ENCODE measurements at regions not wholly inside any gene's neighbourhood (a gene's known extent, or its start where the extent isn't known, plus 50 kb on each side); places are given as distances from the start of the nearest gene placed in this dataset.

DNA sequence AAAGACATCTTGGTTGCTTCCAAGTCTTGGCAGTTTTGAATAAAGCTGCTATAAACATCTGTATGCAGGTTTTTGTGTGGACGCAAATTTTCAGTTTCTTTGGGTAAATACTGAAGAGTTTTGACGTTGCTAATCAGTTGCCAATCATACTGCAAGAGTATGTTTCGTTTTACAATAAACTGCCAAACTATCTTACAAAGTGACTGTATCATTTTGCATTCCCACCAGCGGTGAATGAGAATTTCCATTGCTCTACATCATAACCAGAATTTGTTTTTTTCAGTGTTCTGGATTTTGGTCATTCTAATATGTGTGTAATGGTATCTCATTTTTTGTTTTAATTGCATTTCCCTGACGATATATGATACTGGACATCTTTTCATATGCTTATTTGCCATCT is 190.8 kb upstream of the PARP11 start:
- Histone ChIP-seq H4K20me1 (ENCODE audit: control insufficient read depth, insufficient read depth) (no peaks in the 10 kb centered on the region), H3K79me2 (ENCODE audit: control insufficient read depth, insufficient read depth, low read length) (no peaks in the 10 kb centered on the region), H3K9ac (ENCODE audit: control insufficient read depth, insufficient read depth, low read length) (no peak overlapping the region), H3K36me3 (ENCODE audit: control insufficient read depth in 2 of 2, insufficient read depth in 2 of 2, low read length in 1 of 2) (no peaks in the 10 kb centered on the region), H3K4me1 (ENCODE audit: control insufficient read depth, insufficient read depth, low read length) (no peaks in the 10 kb centered on the region), H3K4me2 (ENCODE audit: control insufficient read depth, insufficient read depth) (no peak overlapping the region), H3K27ac (ENCODE audit: control insufficient read depth, insufficient read depth) (no peak overlapping the region), H3K9me3 (replicated peaks; ENCODE audit: control insufficient read depth, insufficient read depth, low read length) (no peaks in the 10 kb centered on the region), H3K27me3 (replicated peaks in 1 of 2; ENCODE audit: control insufficient read depth in 2 of 2, insufficient read depth in 2 of 2, low read length in 1 of 2) (no peaks in the 10 kb centered on the region), H2AFZ (ENCODE audit: control insufficient read depth, low read depth, low read length) (no peak overlapping the region), H3K4me3 (no peak overlapping the region)
- POLR2A ChIA-PET = no interaction called here
- CTCF ChIA-PET = no interaction called here
- no peak for ATAC-seq
- TF ChIP-seq STAT3 (IDR thresholded peaks at IDR 0.05; ENCODE audit: low read depth, low read length) = no peak
- TF ChIP-seq, protein P1, sequence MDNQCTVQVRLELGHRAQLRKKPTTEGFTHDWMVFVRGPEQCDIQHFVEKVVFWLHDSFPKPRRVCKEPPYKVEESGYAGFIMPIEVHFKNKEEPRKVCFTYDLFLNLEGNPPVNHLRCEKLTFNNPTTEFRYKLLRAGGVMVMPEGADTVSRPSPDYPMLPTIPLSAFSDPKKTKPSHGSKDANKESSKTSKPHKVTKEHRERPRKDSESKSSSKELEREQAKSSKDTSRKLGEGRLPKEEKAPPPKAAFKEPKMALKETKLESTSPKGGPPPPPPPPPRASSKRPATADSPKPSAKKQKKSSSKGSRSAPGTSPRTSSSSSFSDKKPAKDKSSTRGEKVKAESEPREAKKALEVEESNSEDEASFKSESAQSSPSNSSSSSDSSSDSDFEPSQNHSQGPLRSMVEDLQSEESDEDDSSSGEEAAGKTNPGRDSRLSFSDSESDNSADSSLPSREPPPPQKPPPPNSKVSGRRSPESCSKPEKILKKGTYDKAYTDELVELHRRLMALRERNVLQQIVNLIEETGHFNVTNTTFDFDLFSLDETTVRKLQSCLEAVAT (IDR thresholded peaks at IDR 0.05) = no peak
- no peak for TF ChIP-seq TAF1 (IDR thresholded peaks at IDR 0.05; ENCODE audit: borderline replicate concordance, low read depth, low read length)
- no peak for TF ChIP-seq EZH2 (IDR thresholded peaks at IDR 0.05; ENCODE audit: borderline replicate concordance, control insufficient read depth, low read depth, low read length)
- TF ChIP-seq, protein P2, sequence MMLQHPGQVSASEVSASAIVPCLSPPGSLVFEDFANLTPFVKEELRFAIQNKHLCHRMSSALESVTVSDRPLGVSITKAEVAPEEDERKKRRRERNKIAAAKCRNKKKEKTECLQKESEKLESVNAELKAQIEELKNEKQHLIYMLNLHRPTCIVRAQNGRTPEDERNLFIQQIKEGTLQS (IDR thresholded peaks at IDR 0.05; ENCODE audit: borderline replicate concordance, extremely low read depth, low read depth, low read length) = no peak
- no peak for TF ChIP-seq SREBF2 (IDR thresholded peaks at IDR 0.05; ENCODE audit: low read length)
- TF ChIP-seq HDAC6 (IDR thresholded peaks at IDR 0.05; ENCODE audit: unreplicated experiment) = no peak
- no peak for TF ChIP-seq POU2F2 (IDR thresholded peaks at IDR 0.05; ENCODE audit: borderline replicate concordance, low read depth, low read length)
- no peak for TF ChIP-seq SIX5 (IDR thresholded peaks at IDR 0.05; ENCODE audit: low read depth, low read length, severe bottlenecking)
- TF ChIP-seq, protein P3, sequence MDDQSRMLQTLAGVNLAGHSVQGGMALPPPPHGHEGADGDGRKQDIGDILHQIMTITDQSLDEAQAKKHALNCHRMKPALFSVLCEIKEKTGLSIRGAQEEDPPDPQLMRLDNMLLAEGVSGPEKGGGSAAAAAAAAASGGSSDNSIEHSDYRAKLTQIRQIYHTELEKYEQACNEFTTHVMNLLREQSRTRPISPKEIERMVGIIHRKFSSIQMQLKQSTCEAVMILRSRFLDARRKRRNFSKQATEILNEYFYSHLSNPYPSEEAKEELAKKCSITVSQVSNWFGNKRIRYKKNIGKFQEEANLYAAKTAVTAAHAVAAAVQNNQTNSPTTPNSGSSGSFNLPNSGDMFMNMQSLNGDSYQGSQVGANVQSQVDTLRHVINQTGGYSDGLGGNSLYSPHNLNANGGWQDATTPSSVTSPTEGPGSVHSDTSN (IDR thresholded peaks at IDR 0.05; ENCODE audit: insufficient replicate concordance, low read depth, low read length) = no peak
- TF ChIP-seq PML (IDR thresholded peaks at IDR 0.05; ENCODE audit: low read length) = no peak
- no peak for TF ChIP-seq NR2C1 (IDR thresholded peaks at IDR 0.05)
- no peak for TF ChIP-seq JUND (IDR thresholded peaks at IDR 0.05; ENCODE audit: low read depth, low read length)
- TF ChIP-seq SMAD5 (IDR thresholded peaks at IDR 0.05; ENCODE audit: low read depth) = no peak
- TF ChIP-seq, protein P4, sequence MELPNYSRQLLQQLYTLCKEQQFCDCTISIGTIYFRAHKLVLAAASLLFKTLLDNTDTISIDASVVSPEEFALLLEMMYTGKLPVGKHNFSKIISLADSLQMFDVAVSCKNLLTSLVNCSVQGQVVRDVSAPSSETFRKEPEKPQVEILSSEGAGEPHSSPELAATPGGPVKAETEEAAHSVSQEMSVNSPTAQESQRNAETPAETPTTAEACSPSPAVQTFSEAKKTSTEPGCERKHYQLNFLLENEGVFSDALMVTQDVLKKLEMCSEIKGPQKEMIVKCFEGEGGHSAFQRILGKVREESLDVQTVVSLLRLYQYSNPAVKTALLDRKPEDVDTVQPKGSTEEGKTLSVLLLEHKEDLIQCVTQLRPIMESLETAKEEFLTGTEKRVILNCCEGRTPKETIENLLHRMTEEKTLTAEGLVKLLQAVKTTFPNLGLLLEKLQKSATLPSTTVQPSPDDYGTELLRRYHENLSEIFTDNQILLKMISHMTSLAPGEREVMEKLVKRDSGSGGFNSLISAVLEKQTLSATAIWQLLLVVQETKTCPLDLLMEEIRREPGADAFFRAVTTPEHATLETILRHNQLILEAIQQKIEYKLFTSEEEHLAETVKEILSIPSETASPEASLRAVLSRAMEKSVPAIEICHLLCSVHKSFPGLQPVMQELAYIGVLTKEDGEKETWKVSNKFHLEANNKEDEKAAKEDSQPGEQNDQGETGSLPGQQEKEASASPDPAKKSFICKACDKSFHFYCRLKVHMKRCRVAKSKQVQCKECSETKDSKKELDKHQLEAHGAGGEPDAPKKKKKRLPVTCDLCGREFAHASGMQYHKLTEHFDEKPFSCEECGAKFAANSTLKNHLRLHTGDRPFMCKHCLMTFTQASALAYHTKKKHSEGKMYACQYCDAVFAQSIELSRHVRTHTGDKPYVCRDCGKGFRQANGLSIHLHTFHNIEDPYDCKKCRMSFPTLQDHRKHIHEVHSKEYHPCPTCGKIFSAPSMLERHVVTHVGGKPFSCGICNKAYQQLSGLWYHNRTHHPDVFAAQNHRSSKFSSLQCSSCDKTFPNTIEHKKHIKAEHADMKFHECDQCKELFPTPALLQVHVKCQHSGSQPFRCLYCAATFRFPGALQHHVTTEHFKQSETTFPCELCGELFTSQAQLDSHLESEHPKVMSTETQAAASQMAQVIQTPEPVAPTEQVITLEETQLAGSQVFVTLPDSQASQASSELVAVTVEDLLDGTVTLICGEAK (IDR thresholded peaks at IDR 0.05; ENCODE audit: borderline replicate concordance) = no peak
- TF ChIP-seq HDAC2 (IDR thresholded peaks at IDR 0.05) = no peak
- TF ChIP-seq CREB1 (IDR thresholded peaks at IDR 0.05; ENCODE audit: low read depth) = no peak
- no peak for TF ChIP-seq ZSCAN29 (IDR thresholded peaks at IDR 0.05)
- TF ChIP-seq ASH2L (IDR thresholded peaks at IDR 0.05; ENCODE audit: borderline replicate concordance, low read depth) = no peak
- TF ChIP-seq RUNX3 (IDR thresholded peaks at IDR 0.05; ENCODE audit: low read length) = no peak
- BruUV-seq (replicated peaks) = no TSS peak
- in situ Hi-C loops (cut with MboI) (no loop called here), intact Hi-C loops (cut with micrococcal nuclease; ENCODE audit: unreplicated experiment) (no loop called here)
- FAIRE-seq = no peak
- SMC1A ChIA-PET (ENCODE audit: uncharacterized antibody, unreplicated experiment) = no interaction called here
- under 1% methylated on average over 5 of the region's 5 CpGs for WGBS (ENCODE audit: insufficient coverage, insufficient replicate concordance, low lambda C conversion rate, missing lambda C conversion rate)
- no peak for DNase-seq (ENCODE audit: low read depth, low spot score)
- RAD21 ChIA-PET (ENCODE audit: unreplicated experiment) = no interaction called here
